K562 (cell line): ENCODE measurements at regions not wholly inside any gene's neighbourhood (a gene's known extent, or its start where the extent isn't known, plus 50 kb on each side); places are given as distances from the start of the nearest gene placed in this dataset.

Experiments used
- CTCF ChIP-seq, 3 experiments: IDR thresholded peaks in 2 of 3; conservative IDR thresholded peaks in 1 of 3; 2 replicates each; pipeline ENCODE4 v1.5.1; 2011 to 2012; ENCODE audit warnings: low read length in 3 of 3, mild to moderate bottlenecking in 3 of 3, control low read depth in 2 of 3, improper control_type of control experiment in 1 of 3, inconsistent platforms in 1 of 3, low read depth in 1 of 3, mixed read lengths in 1 of 3, moderate library complexity in 1 of 3; ENCODE audit not compliant: insufficient read depth in 2 of 3
- EZH2 ChIP-seq: IDR thresholded peaks from 2 replicates; pipeline ENCODE4 v1.6.1; 2012; ENCODE audit warnings: low read depth, mild to moderate bottlenecking, inconsistent platforms, low read length, borderline replicate concordance
- PRDM10 ChIP-seq: fragments of 450-650 bp; IDR thresholded peaks from 2 replicates; pipeline ENCODE4 v1.6.1; 2018; ENCODE audit not compliant: partially characterized antibody
- SIX5 ChIP-seq, 2 experiments: IDR thresholded peaks; 2 replicates each; pipeline ENCODE4 v1.6.1; 2011; ENCODE audit warnings: low read length in 2 of 2, borderline replicate concordance in 1 of 2, low read depth in 1 of 2, mild to moderate bottlenecking in 1 of 2, moderate library complexity in 1 of 2; ENCODE audit not compliant: insufficient read depth in 1 of 2
- TCF7L2 ChIP-seq: fragments of 150-350 bp; IDR thresholded peaks from 2 replicates; pipeline ENCODE4 v1.6.1; 2016; ENCODE audit warnings: low read depth, mild to moderate bottlenecking, low read length, moderate library complexity
- TFE3 ChIP-seq: fragments of 450-650 bp; formaldehyde crosslinking; IDR thresholded peaks from 2 replicates; pipeline ENCODE4 v1.4.0; 2020; ENCODE audit warnings: mild to moderate bottlenecking, mixed read lengths
- XRCC4 ChIP-seq: IDR thresholded peaks from one replicate; pipeline ENCODE4 v1.6.1; 2011; ENCODE audit not compliant: insufficient read depth, insufficient read length; ENCODE audit errors: extremely low read depth

- TF ChIP-seq PRDM10 (no peak), CTCF (IDR thresholded peaks at IDR 0.05 in 2 of 3, conservative IDR thresholded peaks at IDR 0.05 in 1 of 3; ENCODE audit: insufficient read depth in 2 of 3, low read depth in 1 of 3, low read length in 3 of 3) (no peak), EZH2 (no peak), TCF7L2 (no peak), XRCC4 (no peak), SIX5 (IDR thresholded peaks at IDR 0.05; ENCODE audit: borderline replicate concordance in 1 of 2, insufficient read depth in 1 of 2, low read depth in 1 of 2, low read length in 2 of 2) (no peak), TFE3 (CRISPR knock-in tag) (no peak)
Measured at GRCh38 chr18:67268530-67268929, 248.0 kb downstream of the DSEL start.
